GM18909 (cell line): ENCODE measurements at regions not wholly inside any gene's neighbourhood (a gene's known extent, or its start where the extent isn't known, plus 50 kb on each side); places are given as distances from the start of the nearest gene placed in this dataset.

Experiments
- ATAC-seq: cut with Tn5 transposase; IDR thresholded peaks from one replicate; pipeline ENCODE4 v1.9.1; 2021; ENCODE audit warnings: mild to moderate bottlenecking; ENCODE audit not compliant: unreplicated experiment, poor library complexity

- ATAC-seq: no peak
Measured at GRCh38 chr12:69091442-69092017, 147.8 kb upstream of the CPSF6 start.

- no peak for ATAC-seq
Measured at GRCh38 chr12:69092137-69092536, 147.2 kb upstream of the CPSF6 start.

- ATAC-seq: no peak
Measured at GRCh38 chr12:69094606-69095216, 144.7 kb upstream of the CPSF6 start.

- ATAC-seq: no peak
Measured at GRCh38 chr12:69095765-69096477, 143.4 kb upstream of the CPSF6 start.

GRCh38 chr12:69096669-69097335, 142.6 kb upstream of the CPSF6 start:
- ATAC-seq: no peak

- no peak for ATAC-seq
Measured at GRCh38 chr12:69097619-69098368, 141.6 kb upstream of the CPSF6 start.

GRCh38 chr12:69099201-69099837, 140.1 kb upstream of the CPSF6 start:
- ATAC-seq: no peak

GRCh38 chr12:69101505-69101904, 137.9 kb upstream of the CPSF6 start:
- ATAC-seq: no peak

- ATAC-seq: no peak
Measured at GRCh38 chr12:69102856-69103255, 136.5 kb upstream of the CPSF6 start.

GRCh38 chr12:69105101-69105962, 134.0 kb upstream of the CPSF6 start:
- no peak for ATAC-seq

- no peak for ATAC-seq
Measured at GRCh38 chr12:69106482-69107118, 132.8 kb upstream of the CPSF6 start.

- ATAC-seq: no peak
Measured at GRCh38 chr12:69107541-69107940, 131.8 kb upstream of the CPSF6 start.

- no peak for ATAC-seq
Measured at GRCh38 chr12:69108037-69108436, 131.3 kb upstream of the CPSF6 start.

- no peak for ATAC-seq
Measured at GRCh38 chr12:69112616-69113015, 126.8 kb upstream of the CPSF6 start.

- no peak for ATAC-seq
Measured at GRCh38 chr12:69115099-69115498, 124.3 kb upstream of the CPSF6 start.

- no peak for ATAC-seq
Measured at GRCh38 chr12:69115951-69116350, 123.4 kb upstream of the CPSF6 start.

GRCh38 chr12:69117566-69118266, 121.7 kb upstream of the CPSF6 start:
- no peak for ATAC-seq

- ATAC-seq: no peak
Measured at GRCh38 chr12:69118516-69118915, 120.9 kb upstream of the CPSF6 start.
